K562 (cell line): ENCODE measurements at regions not wholly inside any gene's neighbourhood (a gene's known extent, or its start where the extent isn't known, plus 50 kb on each side); places are given as distances from the start of the nearest gene placed in this dataset.

Experiments
- ATAC-seq: fragments of 200-7000 bp; cut with Tn5 transposase; 3 replicates; pipeline ENCODE4 v1.9.1; 2020; ENCODE audit warnings: moderate library complexity
- BruUV-seq: library from RNA; stranded (reverse); fragments of 400-500 nt; replicated peaks from 2 replicates; lab custom pipeline; 2021; lab: Mats Ljungman, UMichigan
- CTCF ChIA-PET: fragments of 300-600 bp; formaldehyde crosslinking; extraction: SDS; loops from one replicate; lab custom pipeline; 2021; ENCODE audit warnings: low intra/inter-chr PET ratio; lab: Yijun Ruan, JAX
- POLR2A ChIA-PET: fragments of 300-600, 350-650 bp; sonication (Branson Sonifier 250); formaldehyde crosslinking; extraction: SDS; loops from one replicate; lab custom pipeline; 2021; ENCODE audit warnings: antibody characterized with exemption, inconsistent platforms; lab: Yijun Ruan, JAX
- DNase-seq, 4 experiments: peaks; one replicate each; pipeline versions ENCODE4 v3.0.0 to v3.0.0-alpha.2; 2011 to 2018; ENCODE audit warnings: low spot score in 3 of 4, mixed read lengths in 3 of 4; ENCODE audit errors: extremely low read depth in 1 of 4
- FAIRE-seq: peaks from 2 replicates; lab custom pipeline; 2011; peaks lifted over from hg19 to GRCh38; lab: Jason Lieb, UNC
- H2AFZ ChIP-seq: 2 replicates; pipeline ENCODE4 v1.6.0; 2011; ENCODE audit warnings: low read depth, low read length, control low read depth, inconsistent platforms
- H3K27ac ChIP-seq: fragments of 200-600 bp; 3 replicates; pipeline ENCODE4 v1.8.0; 2011; ENCODE audit warnings: low read depth, mild to moderate bottlenecking, control low read depth, inconsistent platforms, low read length, moderate library complexity, mixed read lengths; ENCODE audit errors: extremely low read depth
- H3K27me3 ChIP-seq, 2 experiments: fragments of 300-600 bp in 1 of 2; 2 replicates in 1 of 2; 3 replicates in 1 of 2; pipeline versions ENCODE4 v1.6.0 to v1.8.0; 2011; ENCODE audit warnings: inconsistent platforms in 2 of 2, low read length in 2 of 2, mild to moderate bottlenecking in 1 of 2, mixed read lengths in 1 of 2, moderate library complexity in 1 of 2; ENCODE audit not compliant: control insufficient read depth in 2 of 2, insufficient read depth in 2 of 2
- H3K36me3 ChIP-seq: fragments of 300-600 bp; 3 replicates; pipeline ENCODE4 v1.8.0; 2011; ENCODE audit warnings: mild to moderate bottlenecking, low read length, inconsistent platforms; ENCODE audit not compliant: control insufficient read depth, insufficient read depth
- H3K4me1 ChIP-seq, 2 experiments: fragments of 200-600 bp in 1 of 2; replicated peaks in 1 of 2; 2 replicates in 1 of 2; 3 replicates in 1 of 2; pipeline versions ENCODE4 v1.5.1 to v1.8.0; 2011; ENCODE audit warnings: inconsistent platforms in 2 of 2, low read length in 2 of 2, mild to moderate bottlenecking in 1 of 2, mixed read lengths in 1 of 2, moderate library complexity in 1 of 2; ENCODE audit not compliant: control insufficient read depth in 2 of 2, insufficient read depth in 2 of 2
- H3K4me2 ChIP-seq: 2 replicates; pipeline ENCODE4 v1.6.1; 2011; ENCODE audit warnings: low read length, control low read depth, inconsistent platforms, mixed read lengths; ENCODE audit not compliant: insufficient read depth
- H3K4me3 ChIP-seq: fragments of 200-600 bp; sonication (generic), shearing (Covaris generic); 2 replicates; pipeline ENCODE4 v1.5.1; 2016; ENCODE audit warnings: control low read depth, inconsistent platforms
- H3K79me2 ChIP-seq: fragments of 200-600 bp; 3 replicates; pipeline ENCODE4 v1.8.0; 2011; ENCODE audit warnings: low read length, inconsistent platforms; ENCODE audit not compliant: control insufficient read depth, insufficient read depth
- H3K9ac ChIP-seq, 2 experiments: 2 replicates each; pipeline versions ENCODE4 v1.6.0 to v1.6.1; 2011; ENCODE audit warnings: low read depth in 2 of 2, low read length in 2 of 2, control low read depth in 1 of 2, inconsistent platforms in 1 of 2, mild to moderate bottlenecking in 1 of 2, mixed read lengths in 1 of 2; ENCODE audit not compliant: insufficient read depth in 1 of 2
- H3K9me1 ChIP-seq: one replicate; pipeline ENCODE4 v1.6.0; 2011; ENCODE audit warnings: inconsistent platforms, mild to moderate bottlenecking, low read length, moderate library complexity; ENCODE audit not compliant: control insufficient read depth, insufficient read depth
- H3K9me3 ChIP-seq: replicated peaks from 2 replicates; pipeline ENCODE4 v1.5.1; 2011; ENCODE audit warnings: low read depth, low read length, inconsistent platforms; ENCODE audit not compliant: control insufficient read depth, insufficient read depth
- H4K20me1 ChIP-seq: replicated peaks from 2 replicates; pipeline ENCODE4 v1.6.1; 2011; ENCODE audit warnings: low read length, inconsistent platforms, mixed read lengths; ENCODE audit not compliant: control insufficient read depth, insufficient read depth
- JUND ChIP-seq, 2 experiments: IDR thresholded peaks; 2 replicates in 1 of 2; 3 replicates in 1 of 2; pipeline ENCODE4 v1.6.1; 2011; ENCODE audit warnings: borderline replicate concordance in 2 of 2, low read depth in 2 of 2, low read length in 2 of 2, improper control_type of control experiment in 1 of 2, missing biosample characterization in 1 of 2, missing genetic modification characterization in 1 of 2, missing genetic modification reagents in 1 of 2
- PRMT5 ChIP-seq: sonication (generic); formaldehyde crosslinking; IDR thresholded peaks from 2 replicates; pipeline ENCODE4 v1.5.0; 2020; ENCODE audit warnings: missing genetic modification reagents
- TFAM ChIP-seq: fragments of 250-450 bp; sonication (Bioruptor Pico); conservative IDR thresholded peaks from 2 replicates; pipeline ENCODE4 v1.5.0; 2021; ENCODE audit warnings: mild to moderate bottlenecking, moderate library complexity
- WHSC1 ChIP-seq: IDR thresholded peaks from one replicate; pipeline ENCODE4 v1.6.1; 2012; ENCODE audit warnings: low read length, control low read depth, inconsistent platforms
- WGBS: fragments of 100-300 bp; shearing (Covaris generic); methylation state at CpG from one replicate; pipeline ENCODE4 v1.1.6; 2016; ENCODE audit warnings: low coverage, mixed read lengths; ENCODE audit not compliant: insufficient coverage; ENCODE audit errors: missing lambda C conversion rate; 5-methylcytosine and 5-hydroxymethylcytosine counted together
- in situ Hi-C: fragments of 300-500 bp; cut with MboI; formaldehyde crosslinking; loops from 4 replicates; pipeline ENCODE4 v1.15.0; 2018; ENCODE audit warnings: inconsistent platforms, mixed read lengths
- intact Hi-C: fragments of 100-400 bp; cut with micrococcal nuclease; formaldehyde crosslinking; loops from 2 replicates; pipeline ENCODE4 v1.14.2; 2022
- TF ChIP-seq, protein P1 (sequence below): sonication (generic); formaldehyde crosslinking; IDR thresholded peaks from 2 replicates; pipeline ENCODE4 v1.8.0; 2022; ENCODE audit warnings: missing genetic modification reagents, mild to moderate bottlenecking, borderline replicate concordance

DNA sequence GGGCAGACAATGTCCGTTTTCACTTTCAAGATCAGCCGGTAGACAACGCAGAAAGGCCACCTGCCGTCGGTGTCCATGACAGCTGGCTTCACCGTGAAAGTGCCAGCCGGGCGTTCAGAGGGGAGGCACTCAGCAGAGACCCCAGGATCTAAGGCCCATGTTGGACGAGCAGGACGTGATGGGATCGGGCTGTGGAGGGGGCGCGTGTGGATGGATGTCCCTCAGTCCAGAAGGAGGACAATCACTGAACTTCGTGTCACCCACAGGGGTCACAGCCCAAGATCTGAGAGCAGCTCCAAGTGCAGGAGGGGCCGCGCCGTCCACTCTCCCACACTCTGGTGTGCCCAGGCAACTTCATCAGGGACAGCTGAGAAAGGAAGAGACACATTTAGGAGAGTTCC is 164.4 kb downstream of the BRD1 start:
- ChIA-PET CTCF (no interaction called here), POLR2A (interaction anchor here (0.5 kb wide), 1 partner anchor 173 kb away, joined by 3 read pairs; no protein-coding TSS in a partner anchor)
- intact Hi-C loops: no loop called here
- DNase-seq (no peak), ATAC-seq (no peak), FAIRE-seq (no peak)
- Histone ChIP-seq H3K27me3 (peaks cover 19 to 47% of the 10 kb centered on the region in 2 experiments; a peak in 4 of 5 replicates), H3K9me3 (no peaks in the 10 kb centered on the region), H3K36me3 (no peaks in the 10 kb centered on the region), H3K9me1 (no peaks in the 10 kb centered on the region), H3K4me2 (no peak overlapping the region), H2AFZ (no peak overlapping the region), H3K27ac (no peak overlapping the region), H4K20me1 (no peaks in the 10 kb centered on the region), H3K4me3 (no peak overlapping the region), H3K79me2 (no peaks in the 10 kb centered on the region), H3K4me1 (peaks cover 0 to 26% of the 10 kb centered on the region in 2 experiments; a peak in 2 of 5 replicates), H3K9ac (no peak overlapping the region)
- 26% methylated on average over 14 of the region's 17 CpGs for WGBS
- no peak for TF ChIP-seq JUND (IDR thresholded peaks at IDR 0.05; ENCODE audit: borderline replicate concordance, low read depth, low read length)
- TF ChIP-seq JUND (tag; IDR thresholded peaks at IDR 0.05; ENCODE audit: borderline replicate concordance, low read depth, low read length): no peak
- no peak for TF ChIP-seq TFAM (CRISPR knock-in tag)
- TF ChIP-seq, protein P1, sequence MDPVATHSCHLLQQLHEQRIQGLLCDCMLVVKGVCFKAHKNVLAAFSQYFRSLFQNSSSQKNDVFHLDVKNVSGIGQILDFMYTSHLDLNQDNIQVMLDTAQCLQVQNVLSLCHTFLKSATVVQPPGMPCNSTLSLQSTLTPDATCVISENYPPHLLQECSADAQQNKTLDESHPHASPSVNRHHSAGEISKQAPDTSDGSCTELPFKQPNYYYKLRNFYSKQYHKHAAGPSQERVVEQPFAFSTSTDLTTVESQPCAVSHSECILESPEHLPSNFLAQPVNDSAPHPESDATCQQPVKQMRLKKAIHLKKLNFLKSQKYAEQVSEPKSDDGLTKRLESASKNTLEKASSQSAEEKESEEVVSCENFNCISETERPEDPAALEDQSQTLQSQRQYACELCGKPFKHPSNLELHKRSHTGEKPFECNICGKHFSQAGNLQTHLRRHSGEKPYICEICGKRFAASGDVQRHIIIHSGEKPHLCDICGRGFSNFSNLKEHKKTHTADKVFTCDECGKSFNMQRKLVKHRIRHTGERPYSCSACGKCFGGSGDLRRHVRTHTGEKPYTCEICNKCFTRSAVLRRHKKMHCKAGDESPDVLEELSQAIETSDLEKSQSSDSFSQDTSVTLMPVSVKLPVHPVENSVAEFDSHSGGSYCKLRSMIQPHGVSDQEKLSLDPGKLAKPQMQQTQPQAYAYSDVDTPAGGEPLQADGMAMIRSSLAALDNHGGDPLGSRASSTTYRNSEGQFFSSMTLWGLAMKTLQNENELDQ (CRISPR knock-in tag): no peak
- TF ChIP-seq PRMT5: no peak
- no peak for TF ChIP-seq WHSC1
- in situ Hi-C loops: no loop called here
- no TSS peak for BruUV-seq
